CD4-positive, alpha-beta T cell treated with Interleukin-4 for 1 hour (primary cell): ENCODE measurements at regions not wholly inside any gene's neighbourhood (a gene's known extent, or its start where the extent isn't known, plus 50 kb on each side); places are given as distances from the start of the nearest gene placed in this dataset.

ENCODE experiments used
- DNase-seq, 2 donors: peaks; one replicate each; pipeline ENCODE4 v3.0.0-alpha.2; 2020 to 2022

DNA sequence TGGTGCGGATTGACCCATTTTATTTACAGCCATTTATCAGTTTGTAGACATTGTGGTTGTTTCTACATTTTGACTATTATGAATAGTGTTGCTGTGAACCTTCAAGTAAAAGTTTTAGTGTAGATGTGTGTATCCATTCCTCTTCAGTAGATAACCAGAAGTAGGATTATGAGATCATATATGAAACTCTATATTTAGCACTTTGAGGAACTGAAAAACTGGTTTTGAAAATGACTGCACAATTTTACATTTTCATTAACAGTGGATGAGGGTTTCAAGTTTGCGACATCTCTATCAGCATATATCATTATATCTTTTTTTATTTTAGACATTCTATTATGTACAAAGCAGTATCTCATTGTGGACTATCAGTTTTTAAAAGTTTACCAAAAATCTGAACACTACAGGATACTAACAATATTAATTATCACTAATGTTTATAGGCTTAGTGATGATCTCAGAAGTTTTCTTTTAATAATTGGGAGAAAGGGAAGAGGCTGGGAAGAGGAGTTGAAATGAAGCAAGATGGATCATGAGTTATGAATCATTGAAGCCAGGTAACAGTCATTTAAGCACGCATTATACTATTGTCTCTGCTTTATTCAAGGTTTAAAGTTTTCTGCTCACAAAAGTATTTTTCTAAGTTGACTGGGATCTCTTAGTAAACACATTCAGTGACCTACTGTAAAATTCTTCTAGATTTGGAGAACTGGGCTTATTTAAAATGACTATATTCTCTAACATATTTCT, 329.0 kb upstream of the LRATD1 start:
- no peak for DNase-seq

DNA sequence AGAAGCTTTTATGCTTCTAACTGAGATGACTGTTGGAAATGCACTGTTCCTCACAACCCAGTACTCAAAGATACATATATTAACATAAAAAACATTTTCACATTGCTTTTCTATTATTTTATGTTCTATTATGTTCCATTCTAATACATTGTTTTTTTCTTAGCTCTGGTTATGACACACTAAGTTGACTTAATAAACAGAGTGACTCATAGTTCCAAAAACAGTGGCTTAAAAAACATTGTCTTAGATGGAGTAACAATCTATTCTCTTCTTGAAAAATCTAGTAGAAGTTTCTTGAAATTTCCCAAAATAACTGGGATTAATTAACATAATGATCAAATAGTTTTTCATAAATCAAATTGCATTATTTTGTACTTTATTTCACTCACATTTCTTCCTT, 328.2 kb upstream of the LRATD1 start:
- DNase-seq = no peak

DNA sequence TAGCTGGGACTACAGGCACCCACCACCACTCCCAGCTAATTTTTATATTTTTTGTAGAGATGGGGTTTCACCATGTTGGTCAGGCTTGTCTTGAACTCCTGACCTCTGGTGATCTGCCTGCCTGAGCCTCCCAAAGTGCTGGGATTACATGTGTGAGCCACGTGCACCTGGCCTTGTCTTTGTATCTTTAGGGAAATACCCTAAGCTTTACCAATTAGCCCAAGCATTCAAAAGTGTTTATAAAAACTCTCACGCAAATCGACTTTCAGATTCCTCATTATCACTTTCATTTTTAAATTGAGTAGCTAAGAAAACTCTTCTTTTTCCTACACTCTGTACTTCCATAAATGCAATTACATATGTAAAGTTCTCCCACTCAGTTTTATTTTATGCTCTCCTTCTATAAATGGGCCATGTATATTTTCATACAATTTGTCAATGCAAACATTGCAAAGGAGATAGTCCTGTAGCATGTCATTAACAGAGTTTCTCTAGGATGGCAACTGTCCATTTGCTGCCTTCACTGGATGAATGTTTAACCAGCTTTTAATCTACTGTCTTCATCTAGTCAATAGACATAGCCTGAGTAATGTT, 326.2 kb upstream of the LRATD1 start:
- DNase-seq = no peak

DNA sequence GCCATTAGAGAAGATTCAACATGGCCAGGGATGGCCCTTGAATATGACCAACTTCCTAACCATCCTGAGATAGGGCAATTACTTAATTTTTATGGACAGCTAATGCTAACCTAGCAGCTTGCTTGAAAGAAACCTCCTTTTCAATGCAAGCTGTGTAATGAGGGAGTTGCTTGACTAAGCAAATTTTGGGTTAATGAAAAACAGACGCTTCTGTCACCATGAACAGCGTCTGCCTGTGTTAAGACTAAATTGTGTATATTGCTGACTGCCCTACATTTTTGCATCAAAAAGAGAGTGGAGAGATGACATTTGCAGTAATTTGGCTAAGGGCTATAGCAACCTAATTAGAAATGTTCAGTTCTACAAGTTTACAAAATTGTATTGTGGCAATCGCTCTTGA, 319.2 kb upstream of the LRATD1 start:
- DNase-seq = no peak

DNA sequence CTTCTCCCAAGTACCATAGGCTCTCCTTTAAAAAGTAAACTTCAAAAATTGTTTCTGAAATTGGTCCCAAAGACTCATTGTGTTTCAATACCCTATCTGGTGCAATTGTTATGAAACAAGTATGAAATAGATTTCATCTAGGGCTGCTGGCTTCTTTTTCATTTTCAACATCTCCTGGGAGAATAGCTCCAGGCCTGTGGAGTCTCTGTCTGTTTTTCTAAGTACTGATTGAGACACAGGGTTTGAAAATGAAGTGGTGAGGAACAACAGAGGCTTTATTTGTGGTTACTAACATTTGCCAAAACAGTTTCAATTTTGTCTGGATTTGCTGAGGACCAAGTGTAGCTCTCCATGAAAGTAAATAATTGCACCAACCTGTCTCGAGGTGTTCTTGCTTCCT, 315.9 kb upstream of the LRATD1 start:
- no peak for DNase-seq

- no peak for DNase-seq
Measured at GRCh38 chr2:14321357-14321756, 311.2 kb upstream of the LRATD1 start.

DNA sequence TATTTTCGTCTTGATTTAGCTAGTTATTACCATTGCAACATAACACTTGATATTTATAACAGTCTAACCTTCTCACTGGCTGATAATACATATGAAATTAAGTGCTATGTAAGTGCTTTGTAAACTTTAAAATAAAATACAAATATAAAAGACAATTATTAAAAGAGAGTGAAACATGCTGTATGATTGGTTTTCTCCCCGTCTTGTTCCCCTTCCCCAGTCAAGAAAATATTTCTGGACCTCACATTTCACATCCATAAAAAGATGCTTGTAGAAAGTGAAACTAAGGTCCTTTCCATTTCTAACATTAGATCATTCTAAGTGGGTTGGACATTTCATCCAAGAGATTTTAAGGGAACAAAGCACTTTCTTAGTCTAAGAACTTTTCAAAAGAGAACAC, 310.2 kb upstream of the LRATD1 start:
- DNase-seq = no peak

DNA sequence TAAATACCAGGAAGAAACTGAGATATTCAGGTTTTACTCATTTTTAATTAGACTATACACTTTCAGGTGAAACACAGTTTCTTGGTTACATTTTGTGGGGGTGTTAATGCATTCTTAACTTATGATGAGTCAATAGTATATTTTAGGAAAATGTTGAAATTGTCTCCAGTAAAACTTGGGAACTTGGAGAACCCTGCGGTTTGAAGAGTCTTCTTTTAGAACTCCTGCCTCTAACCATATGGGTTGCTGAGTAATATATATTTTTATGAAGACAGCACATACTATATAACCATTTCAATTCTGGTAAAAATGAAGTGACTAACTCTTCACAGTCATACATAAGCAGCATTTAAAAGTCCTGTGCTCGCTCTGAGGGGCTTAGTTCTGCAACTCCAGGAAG, 308.2 kb upstream of the LRATD1 start:
- no peak for DNase-seq

DNA sequence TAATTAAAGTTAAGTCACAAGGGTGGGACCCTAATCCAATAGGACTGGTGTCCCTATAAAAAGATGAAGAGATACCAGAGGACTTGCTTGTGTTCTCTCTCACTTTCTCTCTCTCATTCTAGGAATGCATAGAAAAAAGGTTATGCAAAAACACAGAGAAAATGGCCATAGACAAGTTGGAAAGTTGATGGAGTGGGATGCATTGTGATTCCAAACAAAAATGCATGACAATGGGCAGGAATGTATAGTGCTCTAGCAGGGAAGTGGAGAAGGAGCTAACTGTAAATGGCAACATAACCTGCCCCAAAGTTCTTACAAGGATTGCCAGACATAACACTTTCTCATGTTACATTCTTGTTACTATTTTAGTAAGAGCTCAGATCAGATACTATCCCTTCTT, 301.6 kb upstream of the LRATD1 start:
- no peak for DNase-seq

GRCh38 chr2:14336759-14337382, 295.6 kb upstream of the LRATD1 start:
- no peak for DNase-seq

DNA sequence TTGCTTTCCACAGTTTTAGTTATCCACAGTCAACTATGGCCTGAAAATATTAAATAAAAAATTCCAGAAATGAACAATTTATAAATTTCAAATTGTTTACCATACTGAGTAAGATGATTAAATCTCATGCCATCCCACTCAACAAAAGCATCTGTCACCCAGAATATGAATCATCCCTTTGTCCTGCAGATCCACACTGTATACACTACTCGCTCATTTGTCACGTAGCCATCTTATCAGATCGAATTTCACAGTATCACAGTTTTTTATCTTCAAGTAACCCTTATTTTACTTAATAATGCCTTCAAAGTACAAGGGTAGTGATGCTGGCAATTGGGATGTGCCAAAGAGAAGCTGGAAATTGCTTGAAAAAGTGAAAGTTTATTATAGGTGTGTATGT, 291.8 kb upstream of the LRATD1 start:
- no peak for DNase-seq

- DNase-seq = no peak
Measured at GRCh38 chr2:14342313-14342712, 290.2 kb upstream of the LRATD1 start.

GRCh38 chr2:14344355-14344754, 288.2 kb upstream of the LRATD1 start:
- no peak for DNase-seq

DNA sequence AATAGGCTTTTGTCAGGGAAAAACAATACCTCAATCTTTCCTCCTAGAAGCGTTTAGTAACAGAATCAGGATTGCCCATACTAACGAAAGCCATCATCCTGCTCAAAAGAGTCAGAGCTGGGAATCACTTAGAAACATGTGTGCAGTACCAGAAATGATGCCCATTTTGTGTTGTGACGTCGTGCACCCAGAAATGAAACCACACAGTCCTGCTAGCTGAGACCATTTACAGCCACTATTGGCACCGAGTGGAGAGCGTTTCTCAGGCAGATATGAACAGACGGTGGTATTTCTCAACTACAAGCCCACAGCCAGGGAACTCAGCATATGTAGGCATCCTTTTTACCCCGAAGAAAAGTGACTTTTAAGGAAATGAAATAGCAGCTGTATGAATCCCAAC, 284.3 kb upstream of the LRATD1 start:
- no peak for DNase-seq

- DNase-seq = no peak
Measured at GRCh38 chr2:14350856-14351255, 281.7 kb upstream of the LRATD1 start.

- no peak for DNase-seq
Measured at GRCh38 chr2:14352067-14352466, 280.4 kb upstream of the LRATD1 start.

GRCh38 chr2:14354231-14354630, 278.3 kb upstream of the LRATD1 start:
- no peak for DNase-seq

GRCh38 chr2:14355102-14355501, 277.4 kb upstream of the LRATD1 start:
- no peak for DNase-seq

DNA sequence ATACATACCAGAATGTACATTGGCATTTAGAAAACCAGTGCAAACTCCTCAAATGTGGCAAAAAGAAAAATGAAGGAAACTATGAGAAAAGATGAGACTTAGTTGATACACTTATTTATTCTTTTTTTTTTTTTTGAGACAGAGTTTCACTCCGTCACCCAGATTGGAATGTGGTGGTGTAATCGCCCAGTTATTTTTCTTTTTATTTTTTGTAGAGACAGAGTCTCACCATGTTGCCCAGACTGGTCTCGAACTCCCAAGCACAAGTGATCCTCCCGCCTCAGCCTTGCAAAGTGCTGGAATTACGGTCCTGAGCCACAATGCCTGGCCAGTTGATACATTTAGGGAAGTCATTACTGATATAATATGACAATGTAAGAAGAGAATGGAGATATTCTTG, 274.2 kb upstream of the LRATD1 start:
- DNase-seq = no peak

GRCh38 chr2:14358774-14359173, 273.7 kb upstream of the LRATD1 start:
- no peak for DNase-seq

DNA sequence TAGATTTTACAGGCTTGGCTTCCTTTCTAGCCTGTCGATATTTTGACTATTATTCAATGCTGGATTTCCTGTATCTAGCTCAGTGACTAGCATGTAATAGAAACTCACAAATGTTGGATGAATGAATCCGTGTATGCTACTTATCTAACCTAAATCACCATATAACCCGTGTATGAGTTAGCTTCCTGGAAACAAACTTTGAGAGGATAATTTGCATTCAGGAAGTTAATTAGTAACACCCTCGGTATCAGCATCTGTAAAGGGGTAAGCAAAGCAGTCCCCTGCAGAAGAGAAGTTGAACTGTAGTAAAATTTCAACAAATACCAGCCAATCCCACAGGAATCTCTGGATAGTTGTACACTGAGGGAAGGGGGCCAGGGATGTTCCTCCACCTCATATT, 269.4 kb upstream of the LRATD1 start:
- DNase-seq = no peak

- DNase-seq = no peak
Measured at GRCh38 chr2:14363976-14364375, 268.5 kb upstream of the LRATD1 start.

GRCh38 chr2:14364471-14364870, 268.0 kb upstream of the LRATD1 start:
- DNase-seq = no peak

GRCh38 chr2:14385043-14385442, 247.5 kb upstream of the LRATD1 start:
- no peak for DNase-seq

- no peak for DNase-seq
Measured at GRCh38 chr2:14387332-14387731, 245.2 kb upstream of the LRATD1 start.
